ENCODE measurements at regions not wholly inside any gene's neighbourhood (a gene's known extent, or its start where the extent isn't known, plus 50 kb on each side); places are given as distances from the start of the nearest gene placed in this dataset.

DNA sequence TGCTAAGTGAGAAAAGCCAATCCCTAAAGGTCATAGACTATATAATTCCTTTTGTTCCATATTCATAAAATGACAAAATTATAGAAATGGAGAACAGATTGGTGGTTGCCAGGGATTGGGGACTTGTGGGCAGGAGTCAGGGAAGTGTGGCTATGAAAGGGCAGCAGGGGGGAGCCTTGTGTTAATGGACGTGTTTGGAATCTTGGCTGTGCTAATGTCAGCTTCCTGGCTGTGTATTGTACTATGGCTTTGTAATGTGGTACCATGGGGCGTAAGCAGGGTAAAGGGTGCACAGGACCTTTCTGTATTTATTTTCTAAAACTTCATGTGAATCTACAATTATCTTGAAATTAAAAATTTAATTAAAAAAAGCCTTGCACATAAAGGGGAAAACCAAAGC, 248.5 kb downstream of the UQCRFS1 start:
- ChIA-PET CTCF (no interaction called here), POLR2A (no interaction called here)
- no peak overlapping the region for H3K27ac ChIP-seq (ENCODE audit: extremely low read depth, low read depth, low read length)
- H3K4me1 ChIP-seq (ENCODE audit: control insufficient read depth, insufficient read depth, low read length) = peaks cover 7% of the 10 kb centered on the region
- no peak overlapping the region for H3K4me3 ChIP-seq (ENCODE audit: low read depth, low read length)
- TF ChIP-seq ZNF221 (tag by site-specific recombination; IDR thresholded peaks at IDR 0.05; ENCODE audit: borderline replicate concordance) (no peak), ZFP41 (tag by site-specific recombination; IDR thresholded peaks at IDR 0.05; ENCODE audit: borderline replicate concordance) (no peak), ZNF670 (tag by site-specific recombination; IDR thresholded peaks at IDR 0.05; ENCODE audit: low read depth) (no peak), SCRT2 (tag by site-specific recombination; IDR thresholded peaks at IDR 0.05) (no peak), ZBTB21 (tag by site-specific recombination; IDR thresholded peaks at IDR 0.05) (no peak), PRDM10 (tag by site-specific recombination; IDR thresholded peaks at IDR 0.05) (no peak), ZNF18 (tag by site-specific recombination; IDR thresholded peaks at IDR 0.05) (no peak), ZNF148 (tag by site-specific recombination; IDR thresholded peaks at IDR 0.05; ENCODE audit: borderline replicate concordance) (no peak), ZNF768 (tag by site-specific recombination; IDR thresholded peaks at IDR 0.05) (no peak), MEIS1 (CRISPR knock-in tag; IDR thresholded peaks at IDR 0.05; ENCODE audit: borderline replicate concordance) (no peak), ZNF184 (tag by site-specific recombination; IDR thresholded peaks at IDR 0.05) (no peak), GLI4 (tag by site-specific recombination; IDR thresholded peaks at IDR 0.05) (no peak), ZNF585B (tag by site-specific recombination; IDR thresholded peaks at IDR 0.05) (no peak), ZNF623 (tag by site-specific recombination; IDR thresholded peaks at IDR 0.05) (no peak)
- TF ChIP-seq, protein P1, sequence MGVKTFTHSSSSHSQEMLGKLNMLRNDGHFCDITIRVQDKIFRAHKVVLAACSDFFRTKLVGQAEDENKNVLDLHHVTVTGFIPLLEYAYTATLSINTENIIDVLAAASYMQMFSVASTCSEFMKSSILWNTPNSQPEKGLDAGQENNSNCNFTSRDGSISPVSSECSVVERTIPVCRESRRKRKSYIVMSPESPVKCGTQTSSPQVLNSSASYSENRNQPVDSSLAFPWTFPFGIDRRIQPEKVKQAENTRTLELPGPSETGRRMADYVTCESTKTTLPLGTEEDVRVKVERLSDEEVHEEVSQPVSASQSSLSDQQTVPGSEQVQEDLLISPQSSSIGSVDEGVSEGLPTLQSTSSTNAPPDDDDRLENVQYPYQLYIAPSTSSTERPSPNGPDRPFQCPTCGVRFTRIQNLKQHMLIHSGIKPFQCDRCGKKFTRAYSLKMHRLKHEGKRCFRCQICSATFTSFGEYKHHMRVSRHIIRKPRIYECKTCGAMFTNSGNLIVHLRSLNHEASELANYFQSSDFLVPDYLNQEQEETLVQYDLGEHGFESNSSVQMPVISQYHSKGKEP (tag by site-specific recombination; IDR thresholded peaks at IDR 0.05) = no peak
- no peaks in the 10 kb centered on the region; a peak in 1 of 3 replicates for H3K36me3 ChIP-seq (ENCODE audit: control insufficient read depth in 2 of 2, insufficient read depth in 1 of 2, low read length in 2 of 2)
- H3K9me3 ChIP-seq (ENCODE audit: control insufficient read depth, insufficient read depth, low read depth, low read length) = no peaks in the 10 kb centered on the region; the same call in 1 of the 2 replicates
